Liver (tissue), 8 donors: ENCODE measurements at regions not wholly inside any gene's neighbourhood (a gene's known extent, or its start where the extent isn't known, plus 50 kb on each side); places are given as distances from the start of the nearest gene placed in this dataset.
A peak's percentile ranks its signal among the peaks of the same experiment; 100 is the strongest.

Source experiments
- DNase-seq: peaks from one replicate; pipeline ENCODE4 v3.0.0-alpha.2; 2017; ENCODE audit warnings: low spot score
- H3K27ac ChIP-seq, 2 donors: one replicate each; pipeline ENCODE4 v1.7.0; 2013; ENCODE audit warnings: inconsistent platforms in 2 of 2, low read length in 2 of 2, control low read depth in 1 of 2, low read depth in 1 of 2, mild to moderate bottlenecking in 1 of 2
- H3K27me3 ChIP-seq, 4 donors: one replicate each; pipeline versions ENCODE4 v1.6.1 to v1.7.0; 2013; ENCODE audit warnings: low read length in 3 of 4, inconsistent platforms in 1 of 4, mild to moderate bottlenecking in 1 of 4, moderate library complexity in 1 of 4; ENCODE audit not compliant: control insufficient read depth in 4 of 4, insufficient read depth in 4 of 4
- H3K36me3 ChIP-seq, 4 donors: one replicate each; pipeline versions ENCODE4 v1.6.1 to v1.7.0; 2013; ENCODE audit warnings: low read length in 3 of 4, mild to moderate bottlenecking in 3 of 4, low read depth in 1 of 4, moderate library complexity in 1 of 4; ENCODE audit not compliant: control insufficient read depth in 4 of 4, insufficient read depth in 3 of 4
- H3K4me1 ChIP-seq, 4 donors: one replicate each; pipeline versions ENCODE4 v1.6.1 to v1.7.0; 2013; ENCODE audit warnings: low read length in 3 of 4, mild to moderate bottlenecking in 3 of 4, moderate library complexity in 1 of 4; ENCODE audit not compliant: control insufficient read depth in 4 of 4, insufficient read depth in 4 of 4
- H3K4me3 ChIP-seq, 3 donors: one replicate each; pipeline versions ENCODE4 v1.6.1 to v1.7.0; 2013; ENCODE audit warnings: low read length in 3 of 3, control low read depth in 1 of 3, low read depth in 1 of 3, mild to moderate bottlenecking in 1 of 3
- H3K9ac ChIP-seq, 2 donors: one replicate each; pipeline ENCODE4 v1.7.0; 2013; ENCODE audit warnings: low read length in 2 of 2, mild to moderate bottlenecking in 2 of 2, moderate library complexity in 2 of 2, control low read depth in 1 of 2, low read depth in 1 of 2
- H3K9me3 ChIP-seq, 4 donors: one replicate each; pipeline versions ENCODE4 v1.6.1 to v1.7.0; 2013; ENCODE audit warnings: low read length in 3 of 4; ENCODE audit not compliant: control insufficient read depth in 4 of 4
- EGR1 ChIP-seq, 2 donors: IDR thresholded peaks; 2 replicates each; pipeline ENCODE4 v1.6.1; 2016 to 2018; ENCODE audit warnings: antibody characterized with exemption in 2 of 2, low read depth in 2 of 2
- FOXA1 ChIP-seq: IDR thresholded peaks from 2 replicates; pipeline ENCODE4 v1.6.1; 2016; ENCODE audit warnings: antibody characterized with exemption
- FOXA2 ChIP-seq: IDR thresholded peaks from 2 replicates; pipeline ENCODE4 v1.6.1; 2016; ENCODE audit warnings: antibody characterized with exemption
- GABPA ChIP-seq, 2 donors: IDR thresholded peaks in 1 of 2; conservative IDR thresholded peaks in 1 of 2; 2 replicates each; pipeline ENCODE4 v1.6.1; 2016; ENCODE audit warnings: antibody characterized with exemption in 2 of 2, mild to moderate bottlenecking in 1 of 2, moderate library complexity in 1 of 2
- HNF4A ChIP-seq, 2 donors: conservative IDR thresholded peaks; 2 replicates each; pipeline ENCODE4 v1.6.1; 2016; ENCODE audit warnings: antibody characterized with exemption in 2 of 2, mild to moderate bottlenecking in 2 of 2
- HNF4G ChIP-seq: IDR thresholded peaks from 2 replicates; pipeline ENCODE4 v1.6.1; 2016; ENCODE audit warnings: antibody characterized with exemption
- JUND ChIP-seq, 2 donors: IDR thresholded peaks; 2 replicates each; pipeline ENCODE4 v1.6.1; 2016; ENCODE audit warnings: antibody characterized with exemption in 2 of 2
- NR2F2 ChIP-seq: IDR thresholded peaks from 2 replicates; pipeline ENCODE4 v1.6.1; 2016; ENCODE audit warnings: antibody characterized with exemption
- RAD21 ChIP-seq, 2 donors: IDR thresholded peaks; 2 replicates each; pipeline ENCODE4 v1.6.1; 2016; ENCODE audit warnings: antibody characterized with exemption in 2 of 2, mild to moderate bottlenecking in 2 of 2
- RXRA ChIP-seq, 2 donors: IDR thresholded peaks; 2 replicates each; pipeline ENCODE4 v1.6.1; 2017 to 2018; ENCODE audit warnings: antibody characterized with exemption in 2 of 2, mild to moderate bottlenecking in 1 of 2
- SP1 ChIP-seq: IDR thresholded peaks from 2 replicates; pipeline ENCODE4 v1.6.1; 2018; ENCODE audit warnings: antibody characterized with exemption, mild to moderate bottlenecking
- TAF1 ChIP-seq: conservative IDR thresholded peaks from 2 replicates; pipeline ENCODE4 v1.6.1; 2016; ENCODE audit warnings: antibody characterized with exemption, mild to moderate bottlenecking
- YY1 ChIP-seq: IDR thresholded peaks from 2 replicates; pipeline ENCODE4 v1.6.1; 2016; ENCODE audit warnings: antibody characterized with exemption, mild to moderate bottlenecking
- WGBS: extraction: QIAGEN DNeasy Blood & Tissue Kit; methylation state at CpG from one replicate; pipeline ENCODE4 v1.1.7; 2013; 5-methylcytosine and 5-hydroxymethylcytosine counted together
- TF ChIP-seq, protein P1 (sequence below): IDR thresholded peaks from 2 replicates; pipeline ENCODE4 v1.6.1; 2016; ENCODE audit warnings: antibody characterized with exemption
- TF ChIP-seq, protein P2 (sequence below): IDR thresholded peaks from 2 replicates; pipeline ENCODE4 v1.6.1; 2016; ENCODE audit warnings: antibody characterized with exemption, mild to moderate bottlenecking
- TF ChIP-seq, protein P3 (sequence below): IDR thresholded peaks from 2 replicates; pipeline ENCODE4 v1.6.1; 2016; ENCODE audit warnings: antibody characterized with exemption
- TF ChIP-seq, protein P4 (sequence below): fragments of 150-350 bp; IDR thresholded peaks from 2 replicates; pipeline ENCODE4 v1.5.1; 2017; ENCODE audit warnings: improper control_type of control experiment, low read depth, low read length; ENCODE audit not compliant: missing input control
- donor health status: healthy.
- donor health status: healthy.
- donor health status: healthy.
- donor health status: healthy.
- donor health status: healthy.

DNA sequence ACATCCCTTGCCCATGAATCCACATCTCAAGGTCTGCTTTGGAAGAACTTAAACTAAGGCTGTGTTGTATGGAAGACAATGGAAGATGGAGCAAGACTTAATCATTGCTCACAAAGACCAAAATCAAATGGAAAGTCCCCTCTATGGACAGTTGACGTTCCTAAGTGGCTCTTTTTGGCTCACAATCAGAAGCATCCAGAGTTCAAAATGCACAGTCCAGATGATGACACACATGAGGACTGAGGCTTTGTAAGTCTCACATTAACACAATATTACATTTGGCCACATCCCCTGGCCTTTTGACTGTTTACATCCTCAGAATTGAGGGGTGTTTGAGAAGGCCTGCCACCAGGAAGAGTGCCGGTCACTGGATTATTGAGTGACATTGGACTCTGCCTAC, 122.3 kb upstream of the CPM start:
- Histone ChIP-seq H3K27ac (peak overlapping the region in 1 of 2 donors; percentile 54), H3K4me3 (no peak overlapping the region), H3K27me3 (no peaks in the 10 kb centered on the region), H3K36me3 (no peaks in the 10 kb centered on the region), H3K9ac (no peak overlapping the region), H3K4me1 (peaks cover 4 to 35% (median 28%) of the 10 kb centered on the region in 4 donors), H3K9me3 (no peaks in the 10 kb centered on the region)
- TF ChIP-seq RXRA (IDR thresholded peaks at IDR 0.05) (peak in 1 of 2 donors; percentile 61), TAF1 (no peak), SP1 (peak; percentile 34), GABPA (IDR thresholded peaks at IDR 0.05 in 1 of 2, conservative IDR thresholded peaks at IDR 0.05 in 1 of 2) (no peak), HNF4A (conservative IDR thresholded peaks at IDR 0.05) (peak; percentile 80 to 86), FOXA2 (peak; percentile 48), YY1 (no peak), RAD21 (IDR thresholded peaks at IDR 0.05) (no peak), FOXA1 (no peak), NR2F2 (no peak), JUND (IDR thresholded peaks at IDR 0.05) (peak in 1 of 2 donors; percentile 42)
- TF ChIP-seq, protein P1, sequence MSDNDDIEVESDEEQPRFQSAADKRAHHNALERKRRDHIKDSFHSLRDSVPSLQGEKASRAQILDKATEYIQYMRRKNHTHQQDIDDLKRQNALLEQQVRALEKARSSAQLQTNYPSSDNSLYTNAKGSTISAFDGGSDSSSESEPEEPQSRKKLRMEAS, result no peak
- TF ChIP-seq, protein P2, sequence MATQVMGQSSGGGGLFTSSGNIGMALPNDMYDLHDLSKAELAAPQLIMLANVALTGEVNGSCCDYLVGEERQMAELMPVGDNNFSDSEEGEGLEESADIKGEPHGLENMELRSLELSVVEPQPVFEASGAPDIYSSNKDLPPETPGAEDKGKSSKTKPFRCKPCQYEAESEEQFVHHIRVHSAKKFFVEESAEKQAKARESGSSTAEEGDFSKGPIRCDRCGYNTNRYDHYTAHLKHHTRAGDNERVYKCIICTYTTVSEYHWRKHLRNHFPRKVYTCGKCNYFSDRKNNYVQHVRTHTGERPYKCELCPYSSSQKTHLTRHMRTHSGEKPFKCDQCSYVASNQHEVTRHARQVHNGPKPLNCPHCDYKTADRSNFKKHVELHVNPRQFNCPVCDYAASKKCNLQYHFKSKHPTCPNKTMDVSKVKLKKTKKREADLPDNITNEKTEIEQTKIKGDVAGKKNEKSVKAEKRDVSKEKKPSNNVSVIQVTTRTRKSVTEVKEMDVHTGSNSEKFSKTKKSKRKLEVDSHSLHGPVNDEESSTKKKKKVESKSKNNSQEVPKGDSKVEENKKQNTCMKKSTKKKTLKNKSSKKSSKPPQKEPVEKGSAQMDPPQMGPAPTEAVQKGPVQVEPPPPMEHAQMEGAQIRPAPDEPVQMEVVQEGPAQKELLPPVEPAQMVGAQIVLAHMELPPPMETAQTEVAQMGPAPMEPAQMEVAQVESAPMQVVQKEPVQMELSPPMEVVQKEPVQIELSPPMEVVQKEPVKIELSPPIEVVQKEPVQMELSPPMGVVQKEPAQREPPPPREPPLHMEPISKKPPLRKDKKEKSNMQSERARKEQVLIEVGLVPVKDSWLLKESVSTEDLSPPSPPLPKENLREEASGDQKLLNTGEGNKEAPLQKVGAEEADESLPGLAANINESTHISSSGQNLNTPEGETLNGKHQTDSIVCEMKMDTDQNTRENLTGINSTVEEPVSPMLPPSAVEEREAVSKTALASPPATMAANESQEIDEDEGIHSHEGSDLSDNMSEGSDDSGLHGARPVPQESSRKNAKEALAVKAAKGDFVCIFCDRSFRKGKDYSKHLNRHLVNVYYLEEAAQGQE, result no peak
- TF ChIP-seq, protein P3, sequence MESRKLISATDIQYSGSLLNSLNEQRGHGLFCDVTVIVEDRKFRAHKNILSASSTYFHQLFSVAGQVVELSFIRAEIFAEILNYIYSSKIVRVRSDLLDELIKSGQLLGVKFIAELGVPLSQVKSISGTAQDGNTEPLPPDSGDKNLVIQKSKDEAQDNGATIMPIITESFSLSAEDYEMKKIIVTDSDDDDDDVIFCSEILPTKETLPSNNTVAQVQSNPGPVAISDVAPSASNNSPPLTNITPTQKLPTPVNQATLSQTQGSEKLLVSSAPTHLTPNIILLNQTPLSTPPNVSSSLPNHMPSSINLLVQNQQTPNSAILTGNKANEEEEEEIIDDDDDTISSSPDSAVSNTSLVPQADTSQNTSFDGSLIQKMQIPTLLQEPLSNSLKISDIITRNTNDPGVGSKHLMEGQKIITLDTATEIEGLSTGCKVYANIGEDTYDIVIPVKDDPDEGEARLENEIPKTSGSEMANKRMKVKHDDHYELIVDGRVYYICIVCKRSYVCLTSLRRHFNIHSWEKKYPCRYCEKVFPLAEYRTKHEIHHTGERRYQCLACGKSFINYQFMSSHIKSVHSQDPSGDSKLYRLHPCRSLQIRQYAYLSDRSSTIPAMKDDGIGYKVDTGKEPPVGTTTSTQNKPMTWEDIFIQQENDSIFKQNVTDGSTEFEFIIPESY, result no peak
- TF ChIP-seq, protein P4, sequence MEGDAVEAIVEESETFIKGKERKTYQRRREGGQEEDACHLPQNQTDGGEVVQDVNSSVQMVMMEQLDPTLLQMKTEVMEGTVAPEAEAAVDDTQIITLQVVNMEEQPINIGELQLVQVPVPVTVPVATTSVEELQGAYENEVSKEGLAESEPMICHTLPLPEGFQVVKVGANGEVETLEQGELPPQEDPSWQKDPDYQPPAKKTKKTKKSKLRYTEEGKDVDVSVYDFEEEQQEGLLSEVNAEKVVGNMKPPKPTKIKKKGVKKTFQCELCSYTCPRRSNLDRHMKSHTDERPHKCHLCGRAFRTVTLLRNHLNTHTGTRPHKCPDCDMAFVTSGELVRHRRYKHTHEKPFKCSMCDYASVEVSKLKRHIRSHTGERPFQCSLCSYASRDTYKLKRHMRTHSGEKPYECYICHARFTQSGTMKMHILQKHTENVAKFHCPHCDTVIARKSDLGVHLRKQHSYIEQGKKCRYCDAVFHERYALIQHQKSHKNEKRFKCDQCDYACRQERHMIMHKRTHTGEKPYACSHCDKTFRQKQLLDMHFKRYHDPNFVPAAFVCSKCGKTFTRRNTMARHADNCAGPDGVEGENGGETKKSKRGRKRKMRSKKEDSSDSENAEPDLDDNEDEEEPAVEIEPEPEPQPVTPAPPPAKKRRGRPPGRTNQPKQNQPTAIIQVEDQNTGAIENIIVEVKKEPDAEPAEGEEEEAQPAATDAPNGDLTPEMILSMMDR, result no peak
- no peak for DNase-seq
- WGBS, result 38% methylated on average over 2 of the region's 2 CpGs

DNA sequence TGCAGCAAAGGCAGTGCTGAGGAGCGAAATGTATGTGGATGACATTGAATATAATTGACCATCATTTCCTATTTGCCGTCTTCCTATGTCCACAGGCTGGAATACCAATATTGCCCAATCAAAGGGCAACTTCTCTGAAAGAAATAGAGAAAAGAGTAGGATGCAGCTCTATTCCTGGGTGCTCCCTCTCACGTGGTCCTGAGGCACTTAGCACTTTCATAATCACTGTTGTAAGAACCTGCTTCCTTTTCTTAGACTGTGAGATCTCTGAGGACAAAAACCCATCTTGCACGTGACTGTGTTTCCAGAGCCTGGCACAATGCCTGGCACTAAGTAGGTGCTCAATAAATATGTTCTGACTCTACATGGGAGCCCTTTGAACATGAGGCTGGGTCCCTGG, 122.7 kb upstream of the CPM start:
- WGBS, result 57% methylated on average over 4 of the region's 4 CpGs

More for the DNA sequence above, 122.7 kb upstream of the CPM start:
- no peaks in the 10 kb centered on the region for H3K27me3 ChIP-seq
- H3K36me3 ChIP-seq, result no peaks in the 10 kb centered on the region
- H3K27ac ChIP-seq, result peak overlapping the region in 1 of 2 donors; percentile 1
- no peak overlapping the region for H3K9ac ChIP-seq
- H3K4me3 ChIP-seq, result no peak overlapping the region
- no peak for DNase-seq
- H3K4me1 ChIP-seq, result peaks cover 4 to 35% (median 28%) of the 10 kb centered on the region in 4 donors
- TF ChIP-seq HNF4G (no peak), RXRA (IDR thresholded peaks at IDR 0.05) (no peak), EGR1 (IDR thresholded peaks at IDR 0.05; ENCODE audit: low read depth in 2 of 2) (no peak), FOXA1 (no peak), FOXA2 (no peak), JUND (IDR thresholded peaks at IDR 0.05) (no peak)
- TF ChIP-seq, protein P2, result no peak
- no peaks in the 10 kb centered on the region for H3K9me3 ChIP-seq
